HCT116 (cell line): ENCODE measurements at regions not wholly inside any gene's neighbourhood (a gene's known extent, or its start where the extent isn't known, plus 50 kb on each side); places are given as distances from the start of the nearest gene placed in this dataset.

Experiments
- ATAC-seq: fragments of 200-7000 bp; cut with Tn5 transposase; 2 replicates; pipeline ENCODE4 v1.9.1; 2020; ENCODE audit warnings: mild to moderate bottlenecking, moderate library complexity
- BruUV-seq: library from RNA; stranded (reverse); fragments of 400-500 nt; replicated peaks from 2 replicates; lab custom pipeline; 2021; lab: Mats Ljungman, UMichigan
- CTCF ChIA-PET: fragments of 300-600 bp; sonication (Branson Sonifier 250); formaldehyde crosslinking; loops from one replicate; lab custom pipeline; 2021; ENCODE audit warnings: antibody characterized with exemption; lab: Charles Lee
- POLR2A ChIA-PET: fragments of 300-600, 350-600 bp; sonication (Branson Sonifier 250); formaldehyde crosslinking; loops from one replicate; lab custom pipeline; 2021; ENCODE audit warnings: antibody characterized with exemption; lab: Charles Lee
- RAD21 ChIA-PET, 2 experiments: fragments of 300-600 bp; sonication (Branson Sonifier 250); formaldehyde crosslinking; loops; one replicate each; lab custom pipeline; 2023; ENCODE audit warnings: low total read pairs in 2 of 2; ENCODE audit not compliant: uncharacterized antibody in 2 of 2, unreplicated experiment in 2 of 2, low non-redundant PET in 1 of 2; lab: Charles Lee
- DNase-seq: peaks from one replicate; pipeline ENCODE4 v3.0.0-alpha.2; 2010; ENCODE audit warnings: low read depth, low spot score
- H2AFZ ChIP-seq: fragments of 200-600 bp; shearing (Covaris generic), sonication (generic); 2 replicates; pipeline ENCODE4 v1.6.1; 2017; ENCODE audit warnings: low read depth, mixed run types, mixed read lengths, antibody characterized with exemption, low read length; ENCODE audit not compliant: poor library complexity, severe bottlenecking
- H3K27ac ChIP-seq: 2 replicates; pipeline ENCODE4 v1.5.1; 2012; ENCODE audit warnings: low read depth, low read length
- H3K27me3 ChIP-seq: fragments of 200-600 bp; sonication (generic); 2 replicates; pipeline ENCODE4 v1.6.1; 2016; ENCODE audit warnings: mixed run types, low read length, mixed read lengths; ENCODE audit not compliant: insufficient read depth
- H3K36me3 ChIP-seq, 2 experiments: fragments of 200-500 bp in 1 of 2; fragments of 200-600 bp in 1 of 2; sonication (Bioruptor generic) in 1 of 2; sonication (generic) in 1 of 2; 2 replicates each; pipeline versions ENCODE4 v1.5.1 to v1.6.1; 2014 to 2016; ENCODE audit warnings: low read length in 2 of 2, inconsistent platforms in 1 of 2, mixed read lengths in 1 of 2, mixed run types in 1 of 2; ENCODE audit not compliant: insufficient read depth in 2 of 2, control insufficient read depth in 1 of 2
- H3K4me1 ChIP-seq, 2 experiments: fragments of 200-600 bp in 1 of 2; sonication (generic) in 1 of 2; 2 replicates each; pipeline versions ENCODE4 v1.5.1 to v1.6.1; 2012 to 2017; ENCODE audit warnings: low read length in 2 of 2, inconsistent platforms in 1 of 2, mild to moderate bottlenecking in 1 of 2, mixed read lengths in 1 of 2, mixed run types in 1 of 2, moderate library complexity in 1 of 2; ENCODE audit not compliant: insufficient read depth in 2 of 2, control insufficient read depth in 1 of 2
- H3K4me2 ChIP-seq: fragments of 200-600 bp; sonication (generic); 2 replicates; pipeline ENCODE4 v1.6.1; 2017; ENCODE audit warnings: mixed run types, low read length, mixed read lengths
- H3K4me3 ChIP-seq, 2 experiments: fragments of 200-600 bp in 1 of 2; sonication (generic) in 1 of 2; replicated peaks in 1 of 2; 2 replicates each; pipeline ENCODE4 v1.5.1; 2011 to 2016; ENCODE audit warnings: low read length in 2 of 2, control low read depth in 1 of 2, low read depth in 1 of 2, mild to moderate bottlenecking in 1 of 2, mixed read lengths in 1 of 2, mixed run types in 1 of 2
- H3K79me2 ChIP-seq: fragments of 200-600 bp; sonication (generic); 2 replicates; pipeline ENCODE4 v1.6.1; 2017; ENCODE audit warnings: mild to moderate bottlenecking, mixed run types, low read length, moderate library complexity, mixed read lengths; ENCODE audit not compliant: insufficient read depth
- H3K9ac ChIP-seq: fragments of 200-600 bp; sonication (generic); 2 replicates; pipeline ENCODE4 v1.6.1; 2016; ENCODE audit warnings: low read length, mixed read lengths
- H3K9me2 ChIP-seq: fragments of 200-600 bp; sonication (generic), shearing (Covaris generic); 2 replicates; pipeline ENCODE4 v1.6.1; 2017; ENCODE audit warnings: mixed run types, mild to moderate bottlenecking, moderate library complexity; ENCODE audit not compliant: insufficient read depth
- H3K9me3 ChIP-seq, 2 experiments: fragments of 200-500 bp in 1 of 2; fragments of 200-600 bp in 1 of 2; sonication (Bioruptor generic) in 1 of 2; sonication (generic) in 1 of 2; 2 replicates each; pipeline ENCODE4 v1.6.1; 2014 to 2017; ENCODE audit warnings: low read length in 2 of 2, mixed read lengths in 2 of 2, inconsistent platforms in 1 of 2, low read depth in 1 of 2, mild to moderate bottlenecking in 1 of 2, mixed run types in 1 of 2, moderate library complexity in 1 of 2; ENCODE audit not compliant: control insufficient read depth in 1 of 2, insufficient read depth in 1 of 2
- H4K20me1 ChIP-seq: fragments of 200-600 bp; sonication (generic), shearing (Covaris generic); 2 replicates; pipeline ENCODE4 v1.6.1; 2017; ENCODE audit warnings: mixed run types, mild to moderate bottlenecking, moderate library complexity; ENCODE audit not compliant: insufficient read depth
- CBX3 ChIP-seq: IDR thresholded peaks from 2 replicates; pipeline ENCODE4 v1.6.1; 2012; ENCODE audit warnings: low read depth
- EGR1 ChIP-seq: IDR thresholded peaks from 2 replicates; pipeline ENCODE4 v1.6.1; 2012; ENCODE audit warnings: low read depth
- MAX ChIP-seq: IDR thresholded peaks from 2 replicates; pipeline ENCODE4 v1.6.1; 2012
- RAD21 ChIP-seq: IDR thresholded peaks from 2 replicates; pipeline ENCODE4 v1.6.1; 2012; ENCODE audit warnings: low read depth, mild to moderate bottlenecking
- SP1 ChIP-seq: IDR thresholded peaks from 2 replicates; pipeline ENCODE4 v1.6.1; 2012; ENCODE audit warnings: low read depth
- TCF7L2 ChIP-seq: IDR thresholded peaks from 2 replicates; pipeline ENCODE4 v1.7.0; 2011; ENCODE audit warnings: borderline replicate concordance, inconsistent platforms; ENCODE audit not compliant: insufficient read depth, insufficient read length; ENCODE audit errors: extremely low read depth
- YY1 ChIP-seq: IDR thresholded peaks from 2 replicates; pipeline ENCODE4 v1.6.1; 2011; ENCODE audit warnings: low read length, low read depth, moderate library complexity, mild to moderate bottlenecking; ENCODE audit not compliant: insufficient replicate concordance; ENCODE audit errors: extremely low read depth
- intact Hi-C: fragments of 100-400 bp; cut with micrococcal nuclease; formaldehyde crosslinking; loops from 2 replicates; pipeline ENCODE4 v1.10.0; 2022
- TF ChIP-seq, protein P1 (sequence below): IDR thresholded peaks from 2 replicates; pipeline ENCODE4 v1.6.1; 2012; ENCODE audit warnings: low read depth
- TF ChIP-seq, protein P2 (sequence below): IDR thresholded peaks from 2 replicates; pipeline ENCODE4 v1.6.1; 2012

DNA sequence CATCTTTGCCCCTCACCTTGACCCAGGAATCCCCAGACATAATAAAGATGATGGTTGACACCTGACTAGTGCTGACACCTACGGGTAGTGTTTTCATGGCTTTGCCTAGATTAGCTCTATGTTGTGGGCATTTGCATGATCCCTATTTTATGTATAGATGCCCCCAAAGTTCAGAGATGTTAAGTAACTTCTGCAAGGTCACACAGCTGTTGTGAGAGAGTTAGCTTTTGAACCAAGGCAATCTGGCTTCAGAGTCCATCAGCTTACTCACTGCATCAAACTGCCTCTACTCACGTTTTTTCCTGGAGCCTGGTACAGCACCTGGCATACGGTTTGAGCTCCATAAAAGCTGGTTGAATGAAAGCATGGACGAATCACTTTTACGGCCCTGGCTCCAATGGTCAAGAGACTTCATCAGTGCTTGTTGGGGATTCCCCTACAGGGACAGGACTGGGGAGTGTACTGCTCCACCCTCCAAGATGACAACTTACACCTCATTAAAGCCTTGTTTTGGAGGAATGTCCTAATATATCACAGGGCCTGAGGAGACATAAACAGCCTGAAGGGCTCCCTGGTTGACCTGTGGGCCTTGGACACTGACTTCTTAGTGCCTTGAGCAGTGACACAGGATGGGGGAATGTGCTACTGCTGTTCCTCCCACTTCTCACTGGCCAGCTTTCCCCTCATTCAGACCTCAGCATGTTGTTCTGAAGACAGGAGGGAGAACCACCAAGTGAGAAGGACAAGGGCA, 193.2 kb upstream of the ASIC2 start:
- H3K9me2 ChIP-seq, result no peaks in the 10 kb centered on the region
- no peaks in the 10 kb centered on the region for H3K36me3 ChIP-seq
- no peaks in the 10 kb centered on the region for H4K20me1 ChIP-seq
- H3K4me3 ChIP-seq, result no peak overlapping the region
- no peak overlapping the region for H3K27ac ChIP-seq
- H3K4me1 ChIP-seq, result no peaks in the 10 kb centered on the region
- ChIA-PET CTCF (no interaction called here), RAD21 (no interaction called here), POLR2A (no interaction called here)
- DNase-seq (no peak), ATAC-seq (no peak)
- 0 out of 2 replicates have a peak, but pooled peaks cover 2% of the 10 kb centered on the region for H3K27me3 ChIP-seq
- H3K4me2 ChIP-seq, result no peak overlapping the region
- H3K9me3 ChIP-seq, result peaks cover 0 to 11% of the 10 kb centered on the region in 2 experiments; a peak in 2 of 4 replicates
- no peaks in the 10 kb centered on the region for H3K79me2 ChIP-seq
- intact Hi-C loops, result no loop called here
- no peak for TF ChIP-seq MAX
- TF ChIP-seq SP1, result no peak
- no peak for TF ChIP-seq TCF7L2
- no peak for TF ChIP-seq RAD21
- TF ChIP-seq, protein P1, sequence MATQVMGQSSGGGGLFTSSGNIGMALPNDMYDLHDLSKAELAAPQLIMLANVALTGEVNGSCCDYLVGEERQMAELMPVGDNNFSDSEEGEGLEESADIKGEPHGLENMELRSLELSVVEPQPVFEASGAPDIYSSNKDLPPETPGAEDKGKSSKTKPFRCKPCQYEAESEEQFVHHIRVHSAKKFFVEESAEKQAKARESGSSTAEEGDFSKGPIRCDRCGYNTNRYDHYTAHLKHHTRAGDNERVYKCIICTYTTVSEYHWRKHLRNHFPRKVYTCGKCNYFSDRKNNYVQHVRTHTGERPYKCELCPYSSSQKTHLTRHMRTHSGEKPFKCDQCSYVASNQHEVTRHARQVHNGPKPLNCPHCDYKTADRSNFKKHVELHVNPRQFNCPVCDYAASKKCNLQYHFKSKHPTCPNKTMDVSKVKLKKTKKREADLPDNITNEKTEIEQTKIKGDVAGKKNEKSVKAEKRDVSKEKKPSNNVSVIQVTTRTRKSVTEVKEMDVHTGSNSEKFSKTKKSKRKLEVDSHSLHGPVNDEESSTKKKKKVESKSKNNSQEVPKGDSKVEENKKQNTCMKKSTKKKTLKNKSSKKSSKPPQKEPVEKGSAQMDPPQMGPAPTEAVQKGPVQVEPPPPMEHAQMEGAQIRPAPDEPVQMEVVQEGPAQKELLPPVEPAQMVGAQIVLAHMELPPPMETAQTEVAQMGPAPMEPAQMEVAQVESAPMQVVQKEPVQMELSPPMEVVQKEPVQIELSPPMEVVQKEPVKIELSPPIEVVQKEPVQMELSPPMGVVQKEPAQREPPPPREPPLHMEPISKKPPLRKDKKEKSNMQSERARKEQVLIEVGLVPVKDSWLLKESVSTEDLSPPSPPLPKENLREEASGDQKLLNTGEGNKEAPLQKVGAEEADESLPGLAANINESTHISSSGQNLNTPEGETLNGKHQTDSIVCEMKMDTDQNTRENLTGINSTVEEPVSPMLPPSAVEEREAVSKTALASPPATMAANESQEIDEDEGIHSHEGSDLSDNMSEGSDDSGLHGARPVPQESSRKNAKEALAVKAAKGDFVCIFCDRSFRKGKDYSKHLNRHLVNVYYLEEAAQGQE, result no peak
- no peak for TF ChIP-seq YY1
- TF ChIP-seq CBX3, result no peak
- no peak for TF ChIP-seq EGR1
- TF ChIP-seq, protein P2, sequence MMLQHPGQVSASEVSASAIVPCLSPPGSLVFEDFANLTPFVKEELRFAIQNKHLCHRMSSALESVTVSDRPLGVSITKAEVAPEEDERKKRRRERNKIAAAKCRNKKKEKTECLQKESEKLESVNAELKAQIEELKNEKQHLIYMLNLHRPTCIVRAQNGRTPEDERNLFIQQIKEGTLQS, result no peak
- no peak overlapping the region for H2AFZ ChIP-seq
- BruUV-seq, result no TSS peak
- H3K9ac ChIP-seq, result no peak overlapping the region
